Esophagus muscularis mucosa (tissue), 4 donors: ENCODE measurements at regions not wholly inside any gene's neighbourhood (a gene's known extent, or its start where the extent isn't known, plus 50 kb on each side); places are given as distances from the start of the nearest gene placed in this dataset.
A peak's percentile ranks its signal among the peaks of the same experiment; 100 is the strongest.

Experiments used
- DNase-seq: peaks from one replicate; pipeline ENCODE4 v3.0.0-alpha.2; 2017; ENCODE audit errors: extremely low spot score
- H3K27ac ChIP-seq, 4 donors: fragments of 200-600 bp; sonication (generic); replicated peaks in 1 of 4; 1 replicate in 3 of 4; 2 replicates in 1 of 4; pipeline ENCODE4 v1.5.1; 2016 to 2019; ENCODE audit warnings: mild to moderate bottlenecking in 1 of 4
- H3K27me3 ChIP-seq, 4 donors: fragments of 200-600 bp; sonication (generic); one replicate each; pipeline versions ENCODE4 v1.5.1 to v1.6.0; 2016 to 2019
- H3K36me3 ChIP-seq, 4 donors: fragments of 200-600 bp; sonication (generic); one replicate each; pipeline ENCODE4 v1.5.1; 2016 to 2019
- H3K4me1 ChIP-seq, 4 donors: fragments of 200-600 bp; sonication (generic); one replicate each; pipeline ENCODE4 v1.5.1; 2016 to 2019
- H3K4me3 ChIP-seq, 4 donors: fragments of 200-600 bp; sonication (generic); 1 replicate in 2 of 4; 2 replicates in 2 of 4; pipeline ENCODE4 v1.5.1; 2016 to 2019; ENCODE audit warnings: mild to moderate bottlenecking in 4 of 4, moderate library complexity in 1 of 4
- H3K9me3 ChIP-seq, 4 donors: fragments of 200-600 bp; sonication (generic); 1 replicate in 3 of 4; 2 replicates in 1 of 4; pipeline ENCODE4 v1.5.1; 2016 to 2019
- EP300 ChIP-seq: sonication (generic); formaldehyde crosslinking; IDR thresholded peaks from one replicate; pipeline ENCODE4 v1.6.1; 2017; ENCODE audit warnings: antibody characterized with exemption
- POLR2A ChIP-seq: fragments of 450-650 bp; IDR thresholded peaks from one replicate; pipeline ENCODE4 v1.6.1; 2017; ENCODE audit warnings: antibody characterized with exemption, moderate library complexity, mild to moderate bottlenecking, low read depth
- POLR2AphosphoS5 ChIP-seq, 2 donors: sonication (generic); formaldehyde crosslinking; IDR thresholded peaks; one replicate each; pipeline ENCODE4 v1.6.1; 2017; ENCODE audit warnings: antibody characterized with exemption in 2 of 2
- WGBS: methylation state at CpG from one replicate; pipeline ENCODE4 v1.1.5; 2018; 5-methylcytosine and 5-hydroxymethylcytosine counted together
- intact Hi-C: fragments of 100-400 bp; cut with DNase I; formaldehyde crosslinking; loops from one replicate; pipeline ENCODE4 v1.15.1; 2023
- TF ChIP-seq, protein P1 (sequence below), 3 experiments: fragments of 200-600 bp in 2 of 3; fragments of 450-650 bp in 1 of 3; sonication (generic) in 2 of 3; IDR thresholded peaks; one replicate each; pipeline ENCODE4 v1.5.1; 2017 to 2019; ENCODE audit warnings: antibody characterized with exemption in 3 of 3, mild to moderate bottlenecking in 2 of 3, moderate library complexity in 1 of 3

DNA sequence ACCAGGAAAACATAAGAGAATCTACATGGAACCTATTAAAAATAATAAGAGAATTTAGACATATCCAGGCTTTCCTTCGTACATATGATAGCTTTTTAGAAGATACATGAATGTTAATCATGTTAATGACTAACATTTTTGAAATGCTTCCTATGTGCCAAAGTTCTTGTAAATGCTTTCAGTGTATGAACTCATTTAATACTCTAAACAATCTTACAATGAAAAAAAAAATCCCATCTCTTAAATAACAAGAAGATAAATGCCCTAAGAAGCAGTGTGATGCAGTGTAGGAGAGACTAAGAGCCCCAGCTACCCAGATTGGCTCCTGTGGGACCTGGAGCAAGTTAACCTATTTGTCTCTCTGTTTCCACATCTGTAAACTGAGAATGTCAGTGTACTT lies 220.4 kb upstream of the MYOCD start:
- TF ChIP-seq POLR2A (no peak), EP300 (no peak), POLR2AphosphoS5 (IDR thresholded peaks at IDR 0.05) (no peak)
- TF ChIP-seq, protein P1, sequence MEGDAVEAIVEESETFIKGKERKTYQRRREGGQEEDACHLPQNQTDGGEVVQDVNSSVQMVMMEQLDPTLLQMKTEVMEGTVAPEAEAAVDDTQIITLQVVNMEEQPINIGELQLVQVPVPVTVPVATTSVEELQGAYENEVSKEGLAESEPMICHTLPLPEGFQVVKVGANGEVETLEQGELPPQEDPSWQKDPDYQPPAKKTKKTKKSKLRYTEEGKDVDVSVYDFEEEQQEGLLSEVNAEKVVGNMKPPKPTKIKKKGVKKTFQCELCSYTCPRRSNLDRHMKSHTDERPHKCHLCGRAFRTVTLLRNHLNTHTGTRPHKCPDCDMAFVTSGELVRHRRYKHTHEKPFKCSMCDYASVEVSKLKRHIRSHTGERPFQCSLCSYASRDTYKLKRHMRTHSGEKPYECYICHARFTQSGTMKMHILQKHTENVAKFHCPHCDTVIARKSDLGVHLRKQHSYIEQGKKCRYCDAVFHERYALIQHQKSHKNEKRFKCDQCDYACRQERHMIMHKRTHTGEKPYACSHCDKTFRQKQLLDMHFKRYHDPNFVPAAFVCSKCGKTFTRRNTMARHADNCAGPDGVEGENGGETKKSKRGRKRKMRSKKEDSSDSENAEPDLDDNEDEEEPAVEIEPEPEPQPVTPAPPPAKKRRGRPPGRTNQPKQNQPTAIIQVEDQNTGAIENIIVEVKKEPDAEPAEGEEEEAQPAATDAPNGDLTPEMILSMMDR (IDR thresholded peaks at IDR 0.05), result no peak
- Histone ChIP-seq H3K27me3 (no peaks in the 10 kb centered on the region), H3K27ac (no peak overlapping the region), H3K4me1 (no peaks in the 10 kb centered on the region), H3K4me3 (no peak overlapping the region), H3K9me3 (peaks cover 0 to 8% (median 0%) of the 10 kb centered on the region in 4 donors), H3K36me3 (no peaks in the 10 kb centered on the region)
- intact Hi-C loops, result no loop called here
- WGBS, result 64% methylated on average over 1 of the region's 1 CpG
- DNase-seq, result no peak

DNA sequence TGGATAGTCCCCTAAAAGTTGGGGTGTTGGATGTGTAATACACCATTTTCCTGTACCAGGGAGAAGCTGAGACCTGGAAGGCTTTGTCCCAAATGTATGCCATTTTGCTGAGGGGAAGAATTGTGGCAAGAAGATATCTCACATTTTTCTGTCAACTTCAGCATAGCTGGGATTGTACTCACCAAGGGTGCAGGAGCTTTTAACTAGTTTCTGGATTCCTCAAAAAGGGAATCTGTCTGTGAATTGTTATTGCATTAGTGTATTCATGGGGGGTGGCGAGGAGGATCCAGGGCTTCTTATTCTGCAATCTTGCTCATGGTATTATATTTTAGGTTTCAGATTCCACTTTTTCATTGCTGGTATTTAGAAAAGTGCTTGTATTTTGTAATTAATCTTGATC lies 208.2 kb upstream of the MYOCD start:
- intact Hi-C loops, result no loop called here
- TF ChIP-seq EP300, result no peak
- TF ChIP-seq, protein P1 (IDR thresholded peaks at IDR 0.05), result no peak
- Histone ChIP-seq H3K36me3 (no peaks in the 10 kb centered on the region), H3K4me1 (peaks cover 0 to 28% (median 10%) of the 10 kb centered on the region in 4 donors), H3K27ac (no peak overlapping the region), H3K4me3 (no peak overlapping the region), H3K27me3 (no peaks in the 10 kb centered on the region), H3K9me3 (peaks cover 0 to 6% (median 1%) of the 10 kb centered on the region in 4 donors)
- no peak for DNase-seq
- WGBS, result 92% methylated on average over 1 of the region's 1 CpG

DNA sequence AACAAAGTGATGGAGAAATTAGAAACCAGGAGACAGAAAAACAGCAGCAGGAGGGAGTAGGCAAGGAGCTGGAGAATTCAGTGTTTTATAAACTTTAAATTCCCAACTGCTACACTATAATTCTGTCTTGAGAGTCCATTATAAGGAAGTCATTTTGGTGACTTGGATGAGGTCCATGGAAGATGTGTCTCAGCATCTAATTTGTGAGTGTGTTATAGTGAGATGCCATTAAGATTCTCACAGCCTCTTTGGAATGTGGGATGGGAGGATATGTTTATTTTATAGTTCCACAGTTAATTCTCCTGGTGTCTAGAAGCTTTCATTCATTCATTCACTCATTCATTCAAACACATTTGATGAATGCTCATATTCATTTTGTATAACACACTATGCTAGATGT lies 206.0 kb upstream of the MYOCD start:
- peaks cover 0 to 6% (median 1%) of the 10 kb centered on the region in 4 donors for H3K9me3 ChIP-seq
- H3K27ac ChIP-seq, result peak overlapping the region in 1 of 4 donors; percentile 18
- no peaks in the 10 kb centered on the region for H3K36me3 ChIP-seq
- H3K27me3 ChIP-seq, result no peaks in the 10 kb centered on the region
- intact Hi-C loops, result loop anchor here (5.0 to 10.0 kb wide), 3 partner anchors 42 to 205 kb away; partner anchors contain the start of gene MYOCD
- H3K4me1 ChIP-seq, result peaks cover 0 to 43% (median 29%) of the 10 kb centered on the region in 4 donors
- TF ChIP-seq EP300 (no peak), POLR2A (no peak), POLR2AphosphoS5 (IDR thresholded peaks at IDR 0.05) (no peak)
- TF ChIP-seq, protein P1 (IDR thresholded peaks at IDR 0.05), result no peak
- no peak overlapping the region for H3K4me3 ChIP-seq
- DNase-seq, result no peak

DNA sequence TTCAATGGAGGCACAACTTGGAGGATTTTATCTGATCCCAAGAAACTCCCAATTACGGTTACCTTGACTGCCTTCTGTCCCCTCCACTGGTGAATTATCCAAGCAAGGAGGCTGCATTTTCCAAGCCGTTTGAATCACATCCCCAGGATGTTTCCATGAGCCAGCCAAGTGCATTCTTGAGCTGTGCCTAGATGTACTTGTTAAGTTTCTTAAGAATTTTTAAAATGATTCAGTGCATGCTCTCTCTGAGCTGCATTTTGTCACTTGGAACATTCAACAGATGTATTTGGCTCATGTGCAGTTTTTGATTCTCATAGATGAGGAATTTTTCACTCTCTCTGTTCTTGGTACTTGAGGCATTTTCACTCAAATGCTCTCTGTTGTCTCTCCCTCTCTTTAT lies 202.6 kb upstream of the MYOCD start:
- Histone ChIP-seq H3K27ac (peak overlapping the region; percentile 65 to 82 (median 72)), H3K36me3 (no peaks in the 10 kb centered on the region), H3K4me1 (peaks cover 0 to 64% (median 36%) of the 10 kb centered on the region in 4 donors), H3K27me3 (no peaks in the 10 kb centered on the region), H3K9me3 (no peaks in the 10 kb centered on the region), H3K4me3 (no peak overlapping the region)
- intact Hi-C loops, result loop anchor here (5.0 to 10.0 kb wide), 3 partner anchors 46 to 202 kb away; partner anchors contain the start of gene MYOCD
- WGBS, result 19% methylated on average over 2 of the region's 2 CpGs
- DNase-seq, result no peak
- no peak for TF ChIP-seq EP300
- TF ChIP-seq POLR2AphosphoS5 (IDR thresholded peaks at IDR 0.05), result peak; percentile 38 to 74

DNA sequence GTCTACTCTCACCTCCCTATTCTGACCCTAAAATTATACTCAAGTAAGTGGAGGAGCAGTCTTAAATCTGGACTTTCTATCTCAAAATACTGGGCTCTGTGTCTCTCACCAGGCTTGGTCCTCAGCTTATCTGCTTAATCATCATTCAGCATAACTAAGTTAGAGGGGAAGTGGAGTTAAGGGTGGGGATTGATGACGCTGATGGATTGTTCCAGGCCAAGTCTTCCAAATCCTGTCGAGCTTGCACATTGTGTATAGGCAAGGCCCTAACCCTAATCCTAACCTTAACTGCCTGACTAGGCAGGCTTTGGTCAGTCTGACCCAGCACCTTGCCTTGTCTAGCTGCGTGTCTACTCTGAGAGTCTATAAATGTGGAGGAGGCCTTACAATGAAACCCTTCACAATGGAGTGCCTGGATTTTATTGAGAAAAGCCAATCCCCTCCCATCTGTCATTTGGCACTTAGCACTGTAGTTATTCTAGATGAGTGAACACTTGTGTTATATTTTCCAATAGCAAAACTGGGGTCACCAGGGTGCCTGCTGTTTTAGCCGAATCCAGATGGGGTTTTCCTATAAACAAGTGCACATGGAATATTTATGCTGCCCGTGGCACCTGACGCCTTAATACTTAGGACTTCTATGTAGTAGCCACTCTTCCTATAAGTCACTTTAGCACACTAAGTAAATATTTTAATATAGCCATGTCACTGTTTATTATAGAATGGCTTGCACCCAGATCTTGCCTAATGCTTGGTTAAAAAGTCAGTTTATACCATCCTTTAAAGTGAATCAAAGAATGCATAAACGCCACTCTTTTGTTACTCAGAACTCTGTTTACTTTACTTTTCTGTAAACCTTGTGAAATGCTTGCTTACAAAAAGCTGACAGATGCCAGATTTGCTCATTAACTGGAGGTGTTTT lies 193.2 kb upstream of the MYOCD start:
- no peaks in the 10 kb centered on the region for H3K36me3 ChIP-seq
- WGBS, result 45% methylated on average over 7 of the region's 7 CpGs
- peaks cover 0 to 31% (median 27%) of the 10 kb centered on the region in 4 donors for H3K4me1 ChIP-seq
- no peak for DNase-seq
- TF ChIP-seq POLR2A, result no peak
- TF ChIP-seq POLR2AphosphoS5 (IDR thresholded peaks at IDR 0.05), result no peak
- TF ChIP-seq EP300, result no peak
- TF ChIP-seq, protein P1 (IDR thresholded peaks at IDR 0.05), result no peak
- H3K4me3 ChIP-seq, result no peak overlapping the region
- peak overlapping the region; percentile 53 to 66 (median 56) for H3K27ac ChIP-seq
- no peaks in the 10 kb centered on the region for H3K9me3 ChIP-seq
- intact Hi-C loops, result no loop called here
- H3K27me3 ChIP-seq, result no peaks in the 10 kb centered on the region
